Panc1 (cell line): ENCODE measurements at regions not wholly inside any gene's neighbourhood (a gene's known extent, or its start where the extent isn't known, plus 50 kb on each side); places are given as distances from the start of the nearest gene placed in this dataset.

Source experiments
- ATAC-seq: fragments of 200-7000 bp; cut with Tn5 transposase; 2 replicates; pipeline ENCODE4 v1.9.1; 2020; ENCODE audit warnings: mild to moderate bottlenecking, moderate library complexity
- BruUV-seq: library from RNA; stranded (reverse); fragments of 400-500 nt; replicated peaks from 2 replicates; lab custom pipeline; 2021; lab: Mats Ljungman, UMichigan
- CTCF ChIA-PET: fragments of 300-600 bp; sonication (Branson Sonifier 250); formaldehyde crosslinking; loops from one replicate; lab custom pipeline; 2022; ENCODE audit warnings: antibody characterized with exemption; lab: Charles Lee
- POLR2A ChIA-PET: fragments of 300-600 bp; sonication (Branson Sonifier 250); formaldehyde crosslinking; loops from one replicate; lab custom pipeline; 2022; ENCODE audit warnings: antibody characterized with exemption; lab: Charles Lee
- DNase-seq: peaks from one replicate; pipeline ENCODE4 v3.0.0-alpha.2; 2010; ENCODE audit warnings: low read depth, low spot score
- H3K27ac ChIP-seq: 2 replicates; pipeline ENCODE4 v1.5.1; 2011; ENCODE audit warnings: mild to moderate bottlenecking, low read length, inconsistent platforms
- H3K27me3 ChIP-seq: fragments of 200-500 bp; sonication (Bioruptor generic); 2 replicates; pipeline ENCODE4 v1.6.0; 2014; ENCODE audit warnings: low read length, inconsistent platforms; ENCODE audit not compliant: control insufficient read depth, insufficient read depth
- H3K36me3 ChIP-seq: fragments of 200-500 bp; sonication (Bioruptor generic); 2 replicates; pipeline ENCODE4 v1.5.1; 2014; ENCODE audit warnings: inconsistent platforms, mild to moderate bottlenecking, low read length, moderate library complexity; ENCODE audit not compliant: control insufficient read depth, insufficient read depth
- H3K4me1 ChIP-seq: 2 replicates; pipeline ENCODE4 v1.5.1; 2011; ENCODE audit warnings: inconsistent platforms, mild to moderate bottlenecking, low read length, moderate library complexity; ENCODE audit not compliant: control insufficient read depth, insufficient read depth
- H3K4me3 ChIP-seq, 2 experiments: 2 replicates each; pipeline ENCODE4 v1.5.1; 2011 to 2012; ENCODE audit warnings: low read depth in 2 of 2, low read length in 2 of 2, mild to moderate bottlenecking in 2 of 2, inconsistent platforms in 1 of 2, moderate library complexity in 1 of 2
- H3K9me3 ChIP-seq: fragments of 200-500 bp; sonication (Bioruptor generic); 2 replicates; pipeline ENCODE4 v1.5.1; 2014; ENCODE audit warnings: low read depth, mild to moderate bottlenecking, inconsistent platforms, low read length, moderate library complexity; ENCODE audit not compliant: control insufficient read depth, insufficient read depth
- CTCF ChIP-seq: fragments of 450-650 bp; IDR thresholded peaks from 2 replicates; pipeline ENCODE4 v1.5.1; 2017; ENCODE audit warnings: mild to moderate bottlenecking
- POLR2AphosphoS5 ChIP-seq: IDR thresholded peaks from 2 replicates; pipeline ENCODE4 v1.6.1; 2012; ENCODE audit warnings: mild to moderate bottlenecking, low read depth, low read length, moderate library complexity
- REST ChIP-seq, 2 experiments: IDR thresholded peaks; 2 replicates each; pipeline ENCODE4 v1.6.1; 2011 to 2012; ENCODE audit warnings: low read depth in 2 of 2, control low read depth in 1 of 2, low read length in 1 of 2, mild to moderate bottlenecking in 1 of 2, moderate library complexity in 1 of 2; ENCODE audit not compliant: insufficient read depth in 1 of 2
- SIN3A ChIP-seq: IDR thresholded peaks from 2 replicates; pipeline ENCODE4 v1.6.1; 2012; ENCODE audit warnings: low read depth, mild to moderate bottlenecking, low read length, moderate library complexity, borderline replicate concordance; ENCODE audit not compliant: insufficient read depth
- TCF7L2 ChIP-seq: IDR thresholded peaks from 2 replicates; pipeline ENCODE4 v1.6.1; 2011; ENCODE audit warnings: mild to moderate bottlenecking, low read depth, low read length, inconsistent platforms
- in situ Hi-C: cut with HindIII; loops from 2 replicates; pipeline ENCODE4 v1.10.0; 2016; ENCODE audit warnings: low sequenced_read_pairs, low pct_unique_long_range_greater_than_20kb
- intact Hi-C: fragments of 100-400 bp; cut with micrococcal nuclease; formaldehyde crosslinking; loops from one replicate; pipeline ENCODE4 v1.10.0; 2022; ENCODE audit not compliant: unreplicated experiment

GRCh38 chr4:38192516-38192915 lies 232.3 kb downstream of the PTTG2 start:
- H3K4me1 ChIP-seq, result no peaks in the 10 kb centered on the region
- DNase-seq (no peak), ATAC-seq (no peak)
- intact Hi-C loops (no loop called here), in situ Hi-C loops (no loop called here)
- CTCF ChIA-PET, result interaction anchor here (0.5 kb wide), 1 partner anchor 87 kb away, joined by 3 read pairs; no protein-coding TSS in a partner anchor
- no peaks in the 10 kb centered on the region for H3K27me3 ChIP-seq
- H3K4me3 ChIP-seq, result no peak overlapping the region
- POLR2A ChIA-PET, result no interaction called here
- no peak overlapping the region for H3K27ac ChIP-seq
- TF ChIP-seq REST (IDR thresholded peaks at IDR 0.05; ENCODE audit: insufficient read depth in 1 of 2, low read depth in 2 of 2, low read length in 1 of 2) (no peak), TCF7L2 (no peak), SIN3A (no peak), POLR2AphosphoS5 (no peak), CTCF (no peak)
- no peaks in the 10 kb centered on the region for H3K36me3 ChIP-seq
- no peaks in the 10 kb centered on the region for H3K9me3 ChIP-seq
- BruUV-seq, result no TSS peak

GRCh38 chr4:38193236-38193863 lies 233.2 kb downstream of the PTTG2 start:
- no peak overlapping the region for H3K27ac ChIP-seq
- TF ChIP-seq CTCF (no peak), SIN3A (no peak), TCF7L2 (no peak), POLR2AphosphoS5 (no peak), REST (IDR thresholded peaks at IDR 0.05; ENCODE audit: insufficient read depth in 1 of 2, low read depth in 2 of 2, low read length in 1 of 2) (no peak)
- no peaks in the 10 kb centered on the region for H3K36me3 ChIP-seq
- no peak for ATAC-seq
- H3K27me3 ChIP-seq, result no peaks in the 10 kb centered on the region
- BruUV-seq, result no TSS peak
- CTCF ChIA-PET, result no interaction called here
- POLR2A ChIA-PET, result no interaction called here
- no peak for DNase-seq
- no peaks in the 10 kb centered on the region for H3K4me1 ChIP-seq
- no peak overlapping the region for H3K4me3 ChIP-seq
- in situ Hi-C loops (no loop called here), intact Hi-C loops (no loop called here)
- H3K9me3 ChIP-seq, result no peaks in the 10 kb centered on the region
